ENCODE measurements at regions not wholly inside any gene's neighbourhood (a gene's known extent, or its start where the extent isn't known, plus 50 kb on each side); places are given as distances from the start of the nearest gene placed in this dataset.
"Not testable (repeated sequence)": the region's sequence is repeated elsewhere in the genome, so short reads cannot be mapped to it uniquely, and the experiment has no call there.

DNA sequence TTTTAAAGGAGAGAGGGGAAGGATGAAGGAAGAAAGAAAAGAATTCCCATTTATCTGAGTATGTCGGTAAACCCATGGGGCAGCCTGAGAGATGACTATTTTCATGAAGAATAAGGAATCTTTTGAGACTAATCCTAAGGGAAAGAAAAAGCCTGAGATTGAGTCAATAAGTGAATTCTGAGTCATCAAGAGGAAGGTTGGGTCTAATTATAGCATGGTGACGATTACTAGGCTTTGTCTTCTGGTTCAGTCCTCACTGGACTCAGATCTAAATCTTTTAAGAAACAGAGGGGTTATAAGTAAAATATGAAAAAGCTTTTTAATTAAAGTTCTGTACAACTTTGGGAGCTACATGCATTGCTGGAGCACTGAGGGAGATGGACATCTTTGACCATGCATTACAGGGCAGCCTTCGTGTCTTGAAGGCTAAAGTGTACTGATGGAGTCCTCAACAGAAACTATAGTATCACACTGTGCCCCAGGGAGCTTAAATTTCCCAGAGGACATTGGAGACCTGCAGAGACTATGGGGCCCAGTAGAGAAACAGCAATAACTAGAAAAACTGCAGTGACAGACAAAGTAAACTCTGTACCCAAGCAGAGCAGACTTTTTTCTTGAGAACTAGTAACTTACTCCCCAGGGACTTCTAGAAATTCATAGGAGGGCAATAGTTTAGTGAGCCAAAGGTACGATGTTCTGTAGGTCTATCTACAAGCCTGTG lies 260.9 kb downstream of the RAD51AP2 start:
- DNase-seq (ENCODE audit: low read depth): no peak

DNA sequence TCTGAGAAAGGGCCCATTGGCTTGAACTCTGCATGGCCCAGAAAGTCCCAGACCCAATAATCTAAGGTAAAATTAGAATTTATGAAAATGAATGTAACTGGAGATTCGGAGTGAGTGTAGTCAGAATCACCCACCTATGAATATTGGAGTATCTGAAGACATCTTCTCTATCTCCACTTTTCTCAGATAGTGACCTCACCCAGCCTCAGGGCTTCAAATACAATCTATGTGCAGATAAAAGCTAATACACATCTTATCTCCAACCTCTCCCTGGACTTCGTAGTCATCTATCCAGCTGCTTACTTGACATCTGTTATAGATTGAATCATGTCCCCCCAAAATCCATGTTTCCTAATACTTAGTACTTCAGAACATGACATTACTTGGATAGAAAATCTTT lies 263.2 kb downstream of the RAD51AP2 start:
- no peak for DNase-seq (ENCODE audit: low read depth)

DNA sequence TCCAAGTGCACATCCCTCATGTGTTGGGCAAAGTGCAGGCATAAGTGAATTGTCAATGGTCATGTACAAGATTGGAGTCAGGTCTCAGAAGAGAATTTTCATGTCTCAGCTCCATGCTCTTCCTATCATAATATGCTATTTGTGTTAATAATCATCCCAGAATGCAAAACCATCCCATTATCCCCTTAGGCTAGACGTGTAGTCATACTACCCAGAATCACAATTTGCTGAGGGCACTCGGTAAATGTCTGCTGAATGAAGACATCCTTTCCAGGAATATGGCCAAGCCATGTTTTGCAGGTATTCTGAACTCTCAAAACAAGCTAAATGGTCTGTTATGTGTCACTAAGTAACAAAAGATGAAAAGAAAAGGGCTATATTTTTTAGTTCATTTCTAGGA lies 263.8 kb downstream of the RAD51AP2 start:
- DNase-seq (ENCODE audit: low read depth): no peak

DNA sequence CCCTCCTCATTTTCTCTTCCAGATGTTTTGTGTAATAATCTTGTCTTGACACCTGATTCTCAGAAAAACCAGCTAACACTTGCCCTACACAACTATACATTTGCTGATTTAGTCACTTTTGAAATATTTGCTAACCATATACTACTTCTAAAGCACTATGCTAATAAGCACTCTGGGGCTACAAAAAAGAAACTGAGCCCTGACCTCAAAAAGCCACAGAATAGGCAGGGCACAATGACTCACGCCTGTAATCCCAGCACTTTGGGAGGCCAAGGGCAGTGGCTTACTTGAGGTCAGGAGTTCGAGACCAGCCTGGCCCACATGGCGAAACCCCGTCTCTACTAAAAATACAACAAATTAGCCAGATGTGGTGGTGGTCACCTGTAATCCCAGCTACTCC lies 266.0 kb downstream of the RAD51AP2 start:
- no peak for DNase-seq (ENCODE audit: low read depth)

DNA sequence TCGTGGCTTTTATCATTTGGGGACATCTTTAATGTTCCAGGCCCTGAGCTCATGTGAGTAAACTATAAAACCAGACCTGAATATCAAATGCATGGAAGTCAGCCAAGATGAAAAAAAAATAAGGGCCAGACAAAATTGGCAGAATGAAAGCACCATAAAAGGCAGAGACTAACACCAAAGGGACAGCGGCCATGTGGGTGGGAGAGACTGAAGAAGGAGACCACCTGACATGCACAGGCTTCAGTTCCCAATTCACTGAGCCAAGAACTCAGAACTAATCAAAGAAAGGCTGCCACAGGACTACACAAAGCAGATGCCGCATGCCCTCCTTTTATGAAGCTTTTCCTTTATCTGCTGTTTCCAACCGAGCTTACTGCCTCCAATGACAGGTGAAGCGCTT lies 267.1 kb downstream of the RAD51AP2 start:
- no peak for DNase-seq (ENCODE audit: low read depth)

DNA sequence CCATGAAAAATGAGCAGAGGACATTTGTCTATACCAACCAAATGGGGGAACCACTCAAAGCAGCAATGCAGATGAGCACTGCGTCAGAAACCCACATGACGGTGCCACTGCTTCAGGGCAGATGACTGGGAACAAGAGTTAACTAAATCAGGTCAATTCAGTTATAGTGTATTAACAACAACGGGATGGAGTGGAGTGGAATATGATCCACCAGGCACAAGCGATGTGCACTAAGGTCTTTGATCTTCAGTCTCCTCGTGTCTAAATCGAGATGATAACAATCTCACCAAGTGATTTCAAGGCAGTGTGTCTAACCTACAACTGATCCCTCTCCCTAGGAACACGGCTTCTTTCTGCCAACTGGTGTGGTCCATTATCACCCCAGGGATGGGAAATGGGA lies 269.0 kb downstream of the RAD51AP2 start:
- no peak for DNase-seq (ENCODE audit: low read depth)

DNA sequence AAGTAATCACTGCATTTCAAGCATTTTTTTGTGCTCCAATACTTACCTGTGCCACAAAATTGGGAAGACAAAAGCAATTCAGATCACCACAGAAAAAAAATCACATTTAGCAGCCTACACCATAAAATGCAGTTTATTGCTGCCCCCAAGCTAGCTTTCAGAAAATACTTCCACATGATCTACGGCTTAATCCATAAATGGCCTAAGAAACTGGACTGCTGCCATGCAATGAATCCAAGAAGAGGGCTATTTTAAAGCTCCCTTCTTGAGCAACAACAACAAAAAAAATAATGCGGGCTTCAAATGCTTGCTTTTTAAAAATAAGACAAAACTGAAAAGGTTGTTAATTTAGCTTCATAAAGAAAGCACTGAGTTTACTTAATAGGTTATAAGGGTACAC lies 272.3 kb downstream of the RAD51AP2 start:
- DNase-seq (ENCODE audit: low read depth): peak; percentile 39

DNA sequence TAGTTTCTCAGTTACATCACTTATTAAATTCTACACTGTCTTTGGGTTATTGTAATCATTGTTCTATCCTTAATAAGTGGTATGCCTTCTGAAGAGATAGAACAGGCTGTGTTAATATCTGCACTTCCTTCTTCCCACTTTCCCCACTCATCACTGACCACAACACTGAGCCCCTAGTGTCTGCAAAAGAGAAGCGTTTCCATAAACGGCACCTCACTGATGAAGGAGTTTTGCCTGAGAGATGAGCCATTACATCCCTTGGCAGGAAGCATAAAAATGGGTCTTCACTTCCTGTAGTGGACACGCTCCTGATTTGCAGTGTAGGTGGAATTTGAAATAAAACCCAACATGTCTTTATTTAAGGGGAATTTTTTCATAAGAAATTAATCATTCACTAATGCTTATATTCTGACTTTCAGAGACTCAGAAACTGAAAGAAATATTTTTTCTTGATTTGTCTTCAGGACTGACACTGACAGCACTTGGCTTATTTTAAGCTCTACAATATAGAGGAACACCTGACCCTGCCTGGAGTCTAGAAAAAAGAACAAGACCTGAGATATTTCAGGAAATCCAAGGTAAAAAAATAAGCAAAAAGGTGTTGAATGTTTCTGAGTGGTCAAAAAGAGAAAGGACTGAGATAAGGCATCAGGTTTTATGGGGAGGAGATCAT lies 275.3 kb downstream of the RAD51AP2 start:
- DNase-seq (ENCODE audit: low read depth): no peak

DNA sequence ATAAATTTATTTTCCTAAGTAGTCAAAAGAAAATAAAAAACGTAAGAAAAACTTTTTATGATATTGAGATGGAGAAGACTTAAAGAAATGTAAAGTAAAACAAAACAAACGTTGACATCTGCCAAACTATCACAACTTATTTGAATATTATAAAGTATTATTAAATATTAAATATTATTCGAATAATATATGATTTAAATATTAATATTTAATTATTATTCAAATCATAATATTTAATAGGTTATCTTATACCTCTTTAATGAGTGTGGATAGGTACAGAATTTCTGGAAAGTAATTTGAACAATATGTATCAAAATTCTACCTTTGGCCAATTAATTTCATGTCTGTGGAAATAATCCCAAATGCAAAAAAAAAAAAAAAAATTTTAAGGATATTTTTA lies 278.7 kb downstream of the RAD51AP2 start:
- DNase-seq (ENCODE audit: low read depth): no peak

DNA sequence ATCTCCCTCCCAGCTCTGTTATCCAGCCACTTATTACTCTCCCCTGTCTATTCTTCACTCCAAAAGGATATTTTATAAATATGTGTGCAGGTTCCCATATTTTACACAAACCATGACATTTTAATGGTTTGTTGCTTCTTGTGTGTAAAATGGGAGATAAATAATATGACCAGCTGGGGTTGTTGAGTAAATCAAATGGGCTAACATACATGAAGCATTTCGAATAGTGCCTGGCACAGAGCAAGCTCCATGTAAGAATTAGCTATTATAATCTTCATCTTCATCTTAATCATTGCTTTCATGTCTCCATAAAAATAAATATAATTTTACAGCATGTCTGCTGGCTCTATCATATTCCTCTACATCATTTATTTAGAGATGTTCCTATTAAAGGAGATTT lies 283.1 kb downstream of the RAD51AP2 start:
- no peak for DNase-seq (ENCODE audit: low read depth)

DNA sequence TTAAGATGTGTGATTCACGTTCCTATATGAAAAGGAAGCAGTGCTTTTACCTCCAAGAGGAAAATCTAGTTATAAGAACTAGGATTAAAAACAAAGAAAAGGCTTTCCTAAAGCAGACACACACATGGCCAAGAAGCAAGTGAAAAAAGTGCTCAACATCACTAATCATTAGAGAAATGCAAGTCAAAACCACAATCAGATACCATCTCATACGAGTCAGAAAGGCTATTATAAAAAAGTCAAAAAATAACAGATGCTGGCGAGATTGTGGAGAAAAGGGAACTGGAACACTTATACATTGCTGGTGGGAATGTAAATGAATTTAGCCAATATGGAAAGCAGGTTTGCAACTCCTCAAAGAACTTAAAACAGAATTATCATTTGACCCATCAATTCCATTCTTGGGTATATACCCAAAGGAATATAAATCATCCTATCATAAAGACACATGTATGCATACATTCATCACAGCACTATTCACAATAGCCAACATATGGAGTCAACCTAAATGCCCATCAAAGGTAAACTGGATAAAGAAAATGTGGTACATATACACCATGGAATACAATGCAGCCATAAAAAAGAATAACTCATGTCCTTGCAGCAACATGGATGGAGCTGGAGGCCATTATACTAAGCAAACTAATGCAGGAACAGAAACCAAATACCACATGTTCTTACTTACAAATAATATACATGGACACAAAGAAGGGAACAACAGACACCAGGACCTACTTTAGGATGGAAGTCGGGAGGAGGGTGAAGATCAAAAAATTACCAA lies 285.3 kb downstream of the RAD51AP2 start:
- no peak for DNase-seq (ENCODE audit: low read depth)

DNA sequence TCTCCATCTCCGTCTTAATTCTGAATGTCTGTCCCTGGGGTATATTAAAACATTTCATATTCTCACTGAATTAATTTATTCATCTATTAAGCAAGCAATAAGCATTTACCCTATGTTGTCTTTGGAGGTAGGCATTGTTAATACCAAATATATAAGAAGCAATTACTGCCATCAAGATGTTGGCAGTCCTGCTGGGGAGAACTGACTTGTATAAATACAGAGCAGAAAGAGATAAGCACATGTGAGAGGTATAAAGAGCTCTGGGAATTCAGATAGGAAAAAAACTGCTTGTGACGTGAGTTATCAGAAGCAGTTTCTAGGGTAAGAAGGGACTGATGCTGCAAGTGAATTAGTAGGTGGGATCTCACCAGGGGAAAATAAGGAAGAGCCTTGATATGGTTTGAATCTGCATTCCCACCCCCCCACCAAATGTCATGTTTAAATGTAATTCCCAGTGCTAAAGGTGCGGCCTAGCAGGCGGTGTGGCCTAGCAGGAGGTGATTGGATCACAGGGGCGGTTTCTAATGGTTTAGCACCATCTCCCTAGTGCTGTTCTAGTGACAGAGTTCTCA lies 286.8 kb downstream of the RAD51AP2 start:
- DNase-seq (ENCODE audit: low read depth): no peak

DNA sequence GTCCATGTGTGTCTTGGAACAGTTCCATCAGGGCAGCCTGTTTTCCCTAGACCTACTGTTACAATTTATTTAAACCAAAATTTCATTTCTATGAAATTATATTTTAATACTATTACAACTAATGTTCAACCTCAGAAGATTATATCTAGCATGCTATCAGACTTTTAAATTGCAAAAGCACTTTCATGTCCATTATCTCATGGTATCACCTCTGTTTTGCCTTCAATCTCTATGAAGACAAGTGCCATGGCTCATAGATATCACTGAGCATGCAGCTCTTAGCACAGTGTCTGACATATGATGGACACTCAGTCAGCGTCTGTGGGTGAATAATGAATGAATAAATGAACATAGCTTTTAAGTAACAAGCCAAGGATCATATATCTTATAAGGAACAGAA lies 288.8 kb downstream of the RAD51AP2 start:
- DNase-seq (ENCODE audit: low read depth): no peak

DNA sequence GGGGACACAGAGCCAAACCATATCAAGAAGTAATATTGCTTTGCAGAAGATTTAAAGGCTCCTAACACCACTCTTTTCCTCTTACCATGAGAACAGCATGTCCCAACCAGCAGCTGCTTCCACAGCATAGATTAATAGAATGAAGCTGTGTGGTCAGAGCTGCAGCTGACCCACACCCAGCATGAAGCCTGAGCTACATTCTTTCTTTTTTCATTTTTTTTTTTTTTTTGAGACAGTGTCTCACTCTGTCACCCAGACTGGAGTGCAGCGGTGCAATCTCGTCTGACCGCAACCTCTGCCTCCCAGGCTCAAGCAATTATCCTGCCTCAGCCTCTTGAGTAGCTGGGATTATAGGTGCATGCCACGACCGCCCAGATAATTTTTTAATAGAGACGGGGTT lies 289.8 kb downstream of the RAD51AP2 start:
- DNase-seq (ENCODE audit: low read depth): no peak

DNA sequence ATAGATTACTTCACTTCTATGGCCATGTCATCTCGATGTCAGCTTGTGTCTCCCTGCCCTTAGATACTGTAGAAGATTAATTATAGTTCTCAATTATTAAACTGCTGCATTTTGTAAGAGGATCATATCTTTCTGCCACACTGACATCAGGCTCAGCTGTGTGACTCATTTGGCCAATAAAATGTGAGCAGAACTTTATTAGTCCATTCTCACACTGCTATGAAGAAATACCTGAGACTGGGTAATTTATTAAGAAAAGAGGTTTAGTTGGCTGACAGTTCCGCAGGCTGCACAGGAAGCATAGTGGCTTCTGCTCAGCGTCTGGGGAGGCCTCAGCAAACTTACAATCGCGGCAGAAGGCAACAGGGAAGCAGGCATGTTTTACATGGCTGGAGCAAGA lies 290.4 kb downstream of the RAD51AP2 start:
- DNase-seq (ENCODE audit: low read depth): no peak

DNA sequence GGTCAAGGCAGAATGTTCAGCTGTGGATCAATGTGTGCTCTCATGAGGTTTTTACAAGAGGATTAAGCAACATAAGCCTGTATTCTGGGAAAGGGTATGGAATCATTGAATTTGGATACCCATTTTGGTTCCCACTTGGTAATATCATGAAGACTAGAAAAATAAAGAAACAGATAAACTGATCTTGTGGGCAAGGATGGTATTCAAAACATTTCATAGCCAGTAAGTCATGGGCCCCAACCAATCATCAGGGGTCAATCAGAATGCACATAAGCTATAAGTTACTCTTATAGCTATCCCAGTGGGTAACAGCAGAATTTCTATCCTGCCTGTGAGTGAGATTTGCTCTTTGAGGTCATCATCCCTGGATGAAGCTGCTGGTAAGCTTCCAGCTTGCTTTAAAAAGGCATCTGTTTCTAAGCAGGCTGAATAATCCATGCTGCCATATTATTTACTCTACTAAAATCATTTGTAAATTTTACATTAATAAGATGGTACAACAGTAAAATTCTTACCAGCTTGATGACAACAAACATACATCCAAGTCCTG lies 291.2 kb downstream of the RAD51AP2 start:
- no peak for DNase-seq (ENCODE audit: low read depth)

DNA sequence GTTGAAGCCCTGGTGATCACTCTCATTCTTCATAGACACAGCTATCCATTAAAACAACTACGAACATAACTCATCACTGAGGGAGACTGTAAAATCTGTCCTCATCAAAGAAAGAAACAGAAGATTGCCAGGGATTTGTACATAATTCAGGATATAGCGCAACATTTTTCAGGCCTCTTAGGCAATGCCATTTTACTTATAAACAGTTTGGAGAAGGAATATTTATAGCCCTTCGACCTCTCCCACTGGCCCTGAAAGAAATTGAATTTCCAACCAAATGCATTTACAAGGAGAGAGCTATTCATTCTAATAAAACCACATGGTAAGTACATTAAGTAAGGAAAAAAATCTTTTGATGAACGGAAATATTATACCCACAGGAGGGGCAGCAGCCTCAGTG lies 295.0 kb downstream of the RAD51AP2 start:
- DNase-seq (ENCODE audit: low read depth): no peak

DNA sequence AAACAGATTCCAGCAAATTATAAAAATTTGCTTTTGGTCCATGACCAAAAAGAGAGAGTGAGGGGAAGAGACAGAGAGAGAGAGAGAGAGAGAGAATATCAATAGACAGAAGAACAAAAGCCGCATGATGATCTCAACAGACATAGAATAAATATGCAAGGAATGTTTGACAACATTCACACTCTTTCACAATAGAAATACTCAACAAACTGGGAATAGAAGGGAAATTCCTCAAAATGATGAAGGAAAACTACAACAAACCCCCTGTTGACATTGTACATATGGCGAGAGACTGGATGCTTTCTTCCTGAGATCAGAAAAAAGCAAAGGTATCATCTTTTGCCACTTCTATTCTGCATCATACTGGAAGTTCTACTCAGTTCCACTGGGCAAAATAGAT lies 309.7 kb downstream of the RAD51AP2 start:
- DNase-seq (ENCODE audit: low read depth): no peak

DNA sequence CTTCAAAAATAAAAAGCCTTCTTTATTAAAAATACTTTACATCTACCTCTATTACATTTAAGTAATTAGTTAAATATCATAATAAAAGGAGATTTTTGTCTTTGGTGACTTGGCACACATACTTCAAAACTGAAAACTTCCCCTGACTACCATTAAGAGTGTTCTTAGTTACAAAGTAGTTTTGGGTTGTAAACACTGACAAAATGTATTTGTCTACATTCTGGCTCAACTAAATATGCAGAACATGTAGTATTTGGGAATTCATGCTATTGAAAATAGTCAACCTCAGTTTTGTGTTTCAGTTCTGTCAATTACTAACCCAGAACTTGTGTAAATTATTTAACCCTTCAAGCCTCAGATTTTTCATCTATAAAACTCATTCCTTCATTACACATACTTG lies 311.5 kb downstream of the RAD51AP2 start:
- DNase-seq (ENCODE audit: low read depth): no peak

DNA sequence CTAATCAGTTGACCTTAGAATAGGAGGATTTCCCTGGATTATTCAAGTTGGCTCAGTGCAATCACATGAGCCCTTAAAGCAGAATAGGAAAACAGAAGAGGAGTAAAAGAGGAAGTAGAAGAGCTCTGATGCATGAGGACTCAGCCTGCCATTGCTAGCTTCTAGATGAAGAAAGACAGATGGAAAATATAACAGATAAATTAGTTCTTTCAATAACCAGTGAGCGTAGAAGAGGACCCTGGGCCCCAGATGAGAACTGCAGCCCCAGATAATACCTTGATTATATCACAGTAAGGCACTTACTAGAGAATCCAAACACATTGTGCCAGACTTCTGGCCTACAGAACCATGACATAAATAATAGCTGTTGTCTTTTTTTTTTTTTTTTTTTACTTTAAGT lies 314.0 kb downstream of the RAD51AP2 start:
- DNase-seq (ENCODE audit: low read depth): not testable (repeated sequence)

DNA sequence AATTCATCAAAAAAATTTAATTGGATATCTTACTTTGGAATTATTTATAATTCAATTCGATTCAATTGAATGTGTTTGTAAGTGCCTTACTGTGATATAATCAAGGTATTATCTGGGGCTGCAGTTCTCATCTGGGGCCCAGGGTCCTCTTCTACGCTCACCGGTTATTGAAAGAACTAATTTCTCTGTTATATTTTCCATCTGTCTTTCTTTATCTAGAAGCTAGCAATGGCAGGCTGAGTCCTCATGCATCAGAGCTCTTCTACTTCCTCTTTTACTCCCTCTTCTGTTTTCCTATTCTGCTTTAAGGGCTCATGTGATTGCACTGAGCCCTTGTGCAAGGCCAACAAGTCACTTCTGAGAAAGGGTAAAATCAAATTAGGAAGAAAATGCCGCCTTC lies 315.6 kb downstream of the RAD51AP2 start:
- not testable (repeated sequence) for DNase-seq (ENCODE audit: low read depth)

DNA sequence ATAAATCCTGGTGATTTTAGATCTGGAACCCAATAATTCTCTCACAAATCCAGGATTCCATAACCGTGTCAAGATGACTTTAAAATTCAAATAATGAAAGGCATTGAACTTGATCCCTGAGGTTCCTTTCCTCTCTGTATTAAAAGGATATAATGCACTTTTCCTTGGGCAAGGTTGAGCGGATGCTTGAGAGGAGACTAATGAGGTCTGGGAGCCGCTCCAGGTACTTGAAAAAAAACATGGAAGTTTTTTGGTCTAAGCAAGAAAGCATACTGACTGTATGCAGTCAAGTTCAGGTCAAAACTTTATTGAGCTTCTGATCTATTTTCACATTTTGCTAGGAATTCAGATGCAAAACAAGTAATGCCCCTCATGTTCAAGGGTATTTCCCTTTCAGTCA lies 318.5 kb downstream of the RAD51AP2 start:
- DNase-seq (ENCODE audit: low read depth): no peak

Measured in forelimb muscle (tissue), 1 donor.